ENCODE measurements at regions not wholly inside any gene's neighbourhood (a gene's known extent, or its start where the extent isn't known, plus 50 kb on each side); places are given as distances from the start of the nearest gene placed in this dataset.

GRCh38 chr13:99690426-99691174 lies 189.3 kb downstream of the TM9SF2 start:
- no peak for TF ChIP-seq CTCF (IDR thresholded peaks at IDR 0.05; ENCODE audit: insufficient read depth, missing control alignments)
- FAIRE-seq (no peak), DNase-seq (ENCODE audit: insufficient read length, low spot score) (no peak)

- FAIRE-seq (no peak), DNase-seq (ENCODE audit: insufficient read length, low spot score) (no peak)
These were observed 188.7 kb downstream of the TM9SF2 start for GRCh38 chr13:99689955-99690354.

GRCh38 chr13:99688776-99689175 lies 187.5 kb downstream of the TM9SF2 start:
- no peak for TF ChIP-seq CTCF (IDR thresholded peaks at IDR 0.05; ENCODE audit: insufficient read depth, missing control alignments)
- DNase-seq (ENCODE audit: insufficient read length, low spot score) (no peak), FAIRE-seq (no peak)

More at GRCh38 chr13:99689955-99690354, 188.7 kb downstream of the TM9SF2 start:
- TF ChIP-seq CTCF (IDR thresholded peaks at IDR 0.05; ENCODE audit: insufficient read depth, missing control alignments): no peak

GRCh38 chr13:99687723-99688397 lies 186.6 kb downstream of the TM9SF2 start:
- no peak for TF ChIP-seq CTCF (IDR thresholded peaks at IDR 0.05; ENCODE audit: insufficient read depth, missing control alignments)
- DNase-seq (ENCODE audit: insufficient read length, low spot score): no peak
- no peak for FAIRE-seq

- no peak for TF ChIP-seq CTCF (IDR thresholded peaks at IDR 0.05; ENCODE audit: insufficient read depth, missing control alignments)
- no peak for DNase-seq (ENCODE audit: insufficient read length, low spot score)
- FAIRE-seq: no peak
These were observed 185.7 kb downstream of the TM9SF2 start for GRCh38 chr13:99686944-99687411.

GRCh38 chr13:99686157-99686572 lies 184.9 kb downstream of the TM9SF2 start:
- TF ChIP-seq CTCF (IDR thresholded peaks at IDR 0.05; ENCODE audit: insufficient read depth, missing control alignments): no peak
- DNase-seq (ENCODE audit: insufficient read length, low spot score) (no peak), FAIRE-seq (no peak)

- TF ChIP-seq CTCF (IDR thresholded peaks at IDR 0.05; ENCODE audit: insufficient read depth, missing control alignments): no peak
- DNase-seq (ENCODE audit: insufficient read length, low spot score): no peak
- no peak for FAIRE-seq
These were observed 180.4 kb downstream of the TM9SF2 start for GRCh38 chr13:99681695-99682094.
